IMR-90 (cell line): ENCODE measurements at regions not wholly inside any gene's neighbourhood (a gene's known extent, or its start where the extent isn't known, plus 50 kb on each side); places are given as distances from the start of the nearest gene placed in this dataset.

ENCODE experiments used
- ATAC-seq: fragments of 200-7000 bp; cut with Tn5 transposase; 2 replicates; pipeline ENCODE4 v1.9.1; 2020; ENCODE audit warnings: low read depth, mild to moderate bottlenecking, moderate library complexity
- BruUV-seq: library from RNA; stranded (reverse); fragments of 400-500 nt; replicated peaks from 2 replicates; lab custom pipeline; 2021; lab: Mats Ljungman, UMichigan
- CTCF ChIA-PET: fragments of 300-600 bp; formaldehyde crosslinking; extraction: SDS; loops from one replicate; lab custom pipeline; 2021; ENCODE audit warnings: antibody characterized with exemption; lab: Yijun Ruan, JAX
- POLR2A ChIA-PET: fragments of 300-600 bp; sonication (Branson Sonifier 250); formaldehyde crosslinking; loops from one replicate; lab custom pipeline; 2022; ENCODE audit warnings: antibody characterized with exemption; ENCODE audit not compliant: unreplicated experiment; lab: Charles Lee
- DNase-seq: peaks from one replicate; pipeline ENCODE4 v3.0.0; 2013
- H2AFZ ChIP-seq: replicated peaks from 2 replicates; pipeline ENCODE3; 2013; ENCODE audit warnings: low read length, mild to moderate bottlenecking; ENCODE audit not compliant: poor library complexity
- H2AK5ac ChIP-seq: 2 replicates; pipeline ENCODE4 v1.6.1; 2013; ENCODE audit warnings: low read depth, low read length, inconsistent platforms
- H2AK9ac ChIP-seq: replicated peaks from 2 replicates; pipeline ENCODE3; 2013; ENCODE audit warnings: mild to moderate bottlenecking, low read depth, low read length, moderate library complexity; ENCODE audit not compliant: poor library complexity
- H2BK120ac ChIP-seq: 2 replicates; pipeline ENCODE4 v1.6.1; 2013; ENCODE audit warnings: low read depth, low read length, inconsistent platforms
- H2BK15ac ChIP-seq: 3 replicates; pipeline ENCODE4 v1.6.1; 2013; ENCODE audit warnings: low read depth, low read length, inconsistent platforms
- H2BK20ac ChIP-seq: 2 replicates; pipeline ENCODE4 v1.6.1; 2013; ENCODE audit warnings: low read depth, mild to moderate bottlenecking, inconsistent platforms, low read length, moderate library complexity
- H2BK5ac ChIP-seq: 2 replicates; pipeline ENCODE4 v1.6.1; 2013; ENCODE audit warnings: mild to moderate bottlenecking, low read depth, low read length, inconsistent platforms; ENCODE audit not compliant: poor library complexity, severe bottlenecking
- H3K14ac ChIP-seq: replicated peaks from 2 replicates; pipeline ENCODE4 v1.6.1; 2013; ENCODE audit warnings: low read depth, low read length, inconsistent platforms
- H3K18ac ChIP-seq: 2 replicates; pipeline ENCODE4 v1.6.1; 2013; ENCODE audit warnings: low read depth, low read length, control low read depth
- H3K23ac ChIP-seq: 2 replicates; pipeline ENCODE4 v1.6.1; 2013; ENCODE audit warnings: low read depth, low read length, inconsistent platforms
- H3K27ac ChIP-seq: 2 replicates; pipeline ENCODE4 v1.5.1; 2013; ENCODE audit warnings: mild to moderate bottlenecking, control low read depth, low read length; ENCODE audit not compliant: insufficient read depth
- H3K27me3 ChIP-seq: 2 replicates; pipeline ENCODE4 v1.6.1; 2013; ENCODE audit warnings: low read length; ENCODE audit not compliant: control insufficient read depth, insufficient read depth
- H3K36me3 ChIP-seq: 2 replicates; pipeline ENCODE4 v1.6.1; 2013; ENCODE audit warnings: low read length, mixed read lengths; ENCODE audit not compliant: control insufficient read depth, insufficient read depth
- H3K4ac ChIP-seq: 2 replicates; pipeline ENCODE4 v1.6.1; 2013; ENCODE audit warnings: low read depth, low read length, inconsistent platforms
- H3K4me1 ChIP-seq: 2 replicates; pipeline ENCODE4 v1.6.1; 2013; ENCODE audit warnings: low read length, mixed read lengths; ENCODE audit not compliant: control insufficient read depth, insufficient read depth
- H3K4me2 ChIP-seq: 2 replicates; pipeline ENCODE4 v1.6.1; 2013; ENCODE audit warnings: low read depth, mild to moderate bottlenecking, control low read depth, low read length, moderate library complexity
- H3K4me3 ChIP-seq: 2 replicates; pipeline ENCODE4 v1.5.1; 2013; ENCODE audit warnings: low read depth, mild to moderate bottlenecking, control low read depth, low read length, moderate library complexity; ENCODE audit not compliant: insufficient read depth
- H3K56ac ChIP-seq: 2 replicates; pipeline ENCODE4 v1.6.1; 2013; ENCODE audit warnings: low read length, inconsistent platforms; ENCODE audit not compliant: insufficient read depth; ENCODE audit errors: extremely low read depth
- H3K79me1 ChIP-seq, 2 experiments: 2 replicates each; pipeline ENCODE4 v1.6.1; 2013; ENCODE audit warnings: low read length in 2 of 2, inconsistent platforms in 1 of 2, low read depth in 1 of 2
- H3K9ac ChIP-seq: 2 replicates; pipeline ENCODE4 v1.6.1; 2013; ENCODE audit warnings: low read depth, low read length, control low read depth
- H3K9me1 ChIP-seq: 2 replicates; pipeline ENCODE4 v1.6.1; 2013; ENCODE audit warnings: low read length, inconsistent platforms; ENCODE audit not compliant: insufficient read depth
- H3K9me3 ChIP-seq: 2 replicates; pipeline ENCODE4 v1.6.1; 2013; ENCODE audit warnings: low read length; ENCODE audit not compliant: control insufficient read depth, insufficient read depth
- H4K20me1 ChIP-seq: 2 replicates; pipeline ENCODE4 v1.6.1; 2013; ENCODE audit warnings: low read length, inconsistent platforms; ENCODE audit not compliant: insufficient read depth
- H4K5ac ChIP-seq: 2 replicates; pipeline ENCODE4 v1.6.1; 2013; ENCODE audit warnings: mild to moderate bottlenecking, low read depth, low read length, control low read depth
- H4K8ac ChIP-seq, 2 experiments: 2 replicates each; pipeline ENCODE4 v1.6.1; 2013; ENCODE audit warnings: low read depth in 2 of 2, low read length in 2 of 2, control low read depth in 1 of 2, inconsistent platforms in 1 of 2
- H4K91ac ChIP-seq: 2 replicates; pipeline ENCODE4 v1.6.1; 2013; ENCODE audit warnings: low read depth, low read length, inconsistent platforms; ENCODE audit not compliant: insufficient read depth
- BHLHE40 ChIP-seq: fragments of 150-350 bp; IDR thresholded peaks from 2 replicates; pipeline ENCODE4 v1.6.1; 2016; ENCODE audit warnings: mild to moderate bottlenecking, low read depth, low read length
- CEBPB ChIP-seq: IDR thresholded peaks from 2 replicates; pipeline ENCODE4 v1.6.1; 2012; ENCODE audit warnings: low read depth, low read length, improper control_type of control experiment
- CHD1 ChIP-seq: IDR thresholded peaks from 2 replicates; pipeline ENCODE4 v1.6.1; 2012; ENCODE audit warnings: low read depth, low read length, improper control_type of control experiment
- FOS ChIP-seq: fragments of 150-350 bp; IDR thresholded peaks from 2 replicates; pipeline ENCODE4 v1.6.1; 2016; ENCODE audit warnings: low read depth, low read length
- MAFK ChIP-seq: IDR thresholded peaks from 2 replicates; pipeline ENCODE4 v1.6.1; 2012; ENCODE audit warnings: low read depth, low read length, improper control_type of control experiment
- MAZ ChIP-seq: IDR thresholded peaks from 2 replicates; pipeline ENCODE4 v1.6.1; 2012; ENCODE audit warnings: low read depth, mild to moderate bottlenecking, low read length, improper control_type of control experiment, moderate library complexity, borderline replicate concordance
- MXI1 ChIP-seq: IDR thresholded peaks from 2 replicates; pipeline ENCODE4 v1.6.1; 2012; ENCODE audit warnings: low read depth, mild to moderate bottlenecking, low read length, moderate library complexity, borderline replicate concordance
- NFE2L2 ChIP-seq: fragments of 150-350 bp; IDR thresholded peaks from 2 replicates; pipeline ENCODE4 v1.6.1; 2016; ENCODE audit warnings: low read depth, mild to moderate bottlenecking, low read length
- POLR2A ChIP-seq: IDR thresholded peaks from 2 replicates; pipeline ENCODE4 v1.6.1; 2012; ENCODE audit warnings: mild to moderate bottlenecking, low read depth, low read length
- RAD21 ChIP-seq: IDR thresholded peaks from 2 replicates; pipeline ENCODE4 v1.6.1; 2012; ENCODE audit warnings: low read length, improper control_type of control experiment
- RCOR1 ChIP-seq: IDR thresholded peaks from 2 replicates; pipeline ENCODE4 v1.6.1; 2012; ENCODE audit warnings: mild to moderate bottlenecking, low read length, improper control_type of control experiment; ENCODE audit not compliant: insufficient replicate concordance
- RFX5 ChIP-seq: IDR thresholded peaks from 2 replicates; pipeline ENCODE4 v1.8.0; 2012; ENCODE audit warnings: low read depth, mild to moderate bottlenecking, low read length, moderate library complexity
- SMC3 ChIP-seq: fragments of 150-350 bp; IDR thresholded peaks from 2 replicates; pipeline ENCODE4 v1.6.1; 2016; ENCODE audit warnings: low read depth, mild to moderate bottlenecking, antibody characterized with exemption, low read length, moderate library complexity
- whole genome bisulfite sequencing, 2 experiments: methylation state at CpG; one replicate each; pipeline versions ENCODE4 v1.1.5 to v1.1.7; 2013; ENCODE audit warnings: missing lambda C conversion rate in 2 of 2; ENCODE audit not compliant: insufficient read length in 1 of 2; ENCODE audit errors: extremely low coverage in 2 of 2; 5-methylcytosine and 5-hydroxymethylcytosine counted together
- dilution Hi-C: fragments of 300-500 bp; cut with HindIII; formaldehyde crosslinking; loops from one replicate; pipeline ENCODE4 v1.14.3; 2018; ENCODE audit warnings: low sequenced_read_pairs; ENCODE audit not compliant: unreplicated experiment
- in situ Hi-C: fragments of 300-500 bp; cut with MboI; formaldehyde crosslinking; loops from 3 replicates; pipeline ENCODE4 v1.14.3; 2019; ENCODE audit warnings: low sequenced_read_pairs, inconsistent platforms, mixed read lengths
- intact Hi-C: fragments of 100-400 bp; cut with micrococcal nuclease; formaldehyde crosslinking; loops from 2 replicates; pipeline ENCODE4 v1.10.0; 2022
- TF ChIP-seq, protein P1 (sequence below): conservative IDR thresholded peaks from 2 replicates; pipeline ENCODE4 v1.5.1; 2012; ENCODE audit warnings: mild to moderate bottlenecking, low read depth, low read length, improper control_type of control experiment
- TF ChIP-seq, protein P2 (sequence below): fragments of 150-350 bp; IDR thresholded peaks from 2 replicates; pipeline ENCODE4 v1.6.1; 2016; ENCODE audit warnings: low read depth, mild to moderate bottlenecking, low read length, moderate library complexity, borderline replicate concordance
- TF ChIP-seq, protein P3 (sequence below): fragments of 150-350 bp; IDR thresholded peaks from 2 replicates; pipeline ENCODE4 v1.6.1; 2017; ENCODE audit warnings: mild to moderate bottlenecking, antibody characterized with exemption, low read length, low read depth

DNA sequence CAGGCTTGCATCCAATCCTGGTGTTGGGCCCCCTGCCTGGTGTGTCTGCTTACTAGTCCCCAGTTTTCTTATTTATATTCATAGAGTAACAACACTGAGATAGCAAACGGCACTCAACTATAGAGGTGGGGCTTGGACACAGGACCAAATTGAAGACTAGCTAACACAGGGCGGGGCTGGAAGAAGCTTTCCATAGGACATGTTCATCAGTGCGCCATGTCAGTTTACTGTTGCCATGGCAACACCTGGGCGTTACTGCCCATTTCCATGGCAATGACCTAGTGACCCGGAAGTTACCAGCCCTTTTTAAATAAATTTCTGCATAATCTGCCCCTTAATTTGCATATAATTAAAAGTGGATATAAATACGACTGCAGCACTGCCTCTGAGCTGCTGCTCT lies 275.5 kb upstream of the TMEM132C start:
- no peak overlapping the region for H3K27ac ChIP-seq
- no peak overlapping the region for H2AK9ac ChIP-seq
- no peak overlapping the region for H3K4ac ChIP-seq
- no peaks in the 10 kb centered on the region for H3K4me1 ChIP-seq
- H2BK5ac ChIP-seq = no peak overlapping the region
- no peaks in the 10 kb centered on the region for H3K27me3 ChIP-seq
- H2BK120ac ChIP-seq = no peak overlapping the region
- no peak overlapping the region for H4K91ac ChIP-seq
- H3K79me1 ChIP-seq = no peaks in the 10 kb centered on the region
- ATAC-seq = no peak
- dilution Hi-C loops = no loop called here
- peaks cover 30% of the 10 kb centered on the region for H3K9me3 ChIP-seq
- no peak overlapping the region for H3K56ac ChIP-seq
- no peaks in the 10 kb centered on the region for H3K9me1 ChIP-seq
- no peak overlapping the region for H3K4me3 ChIP-seq
- H2BK15ac ChIP-seq = no peak overlapping the region
- no peak overlapping the region for H3K14ac ChIP-seq
- in situ Hi-C loops = no loop called here
- DNase-seq = no peak
- H3K36me3 ChIP-seq = no peaks in the 10 kb centered on the region
- H4K20me1 ChIP-seq = no peaks in the 10 kb centered on the region
- no peak for TF ChIP-seq RAD21
- TF ChIP-seq MXI1 = no peak
- no peak for TF ChIP-seq POLR2A
- TF ChIP-seq, protein P1, sequence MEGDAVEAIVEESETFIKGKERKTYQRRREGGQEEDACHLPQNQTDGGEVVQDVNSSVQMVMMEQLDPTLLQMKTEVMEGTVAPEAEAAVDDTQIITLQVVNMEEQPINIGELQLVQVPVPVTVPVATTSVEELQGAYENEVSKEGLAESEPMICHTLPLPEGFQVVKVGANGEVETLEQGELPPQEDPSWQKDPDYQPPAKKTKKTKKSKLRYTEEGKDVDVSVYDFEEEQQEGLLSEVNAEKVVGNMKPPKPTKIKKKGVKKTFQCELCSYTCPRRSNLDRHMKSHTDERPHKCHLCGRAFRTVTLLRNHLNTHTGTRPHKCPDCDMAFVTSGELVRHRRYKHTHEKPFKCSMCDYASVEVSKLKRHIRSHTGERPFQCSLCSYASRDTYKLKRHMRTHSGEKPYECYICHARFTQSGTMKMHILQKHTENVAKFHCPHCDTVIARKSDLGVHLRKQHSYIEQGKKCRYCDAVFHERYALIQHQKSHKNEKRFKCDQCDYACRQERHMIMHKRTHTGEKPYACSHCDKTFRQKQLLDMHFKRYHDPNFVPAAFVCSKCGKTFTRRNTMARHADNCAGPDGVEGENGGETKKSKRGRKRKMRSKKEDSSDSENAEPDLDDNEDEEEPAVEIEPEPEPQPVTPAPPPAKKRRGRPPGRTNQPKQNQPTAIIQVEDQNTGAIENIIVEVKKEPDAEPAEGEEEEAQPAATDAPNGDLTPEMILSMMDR = no peak
- TF ChIP-seq CHD1 = no peak
- no peak for TF ChIP-seq SMC3
- TF ChIP-seq RCOR1 = no peak
- TF ChIP-seq, protein P2, sequence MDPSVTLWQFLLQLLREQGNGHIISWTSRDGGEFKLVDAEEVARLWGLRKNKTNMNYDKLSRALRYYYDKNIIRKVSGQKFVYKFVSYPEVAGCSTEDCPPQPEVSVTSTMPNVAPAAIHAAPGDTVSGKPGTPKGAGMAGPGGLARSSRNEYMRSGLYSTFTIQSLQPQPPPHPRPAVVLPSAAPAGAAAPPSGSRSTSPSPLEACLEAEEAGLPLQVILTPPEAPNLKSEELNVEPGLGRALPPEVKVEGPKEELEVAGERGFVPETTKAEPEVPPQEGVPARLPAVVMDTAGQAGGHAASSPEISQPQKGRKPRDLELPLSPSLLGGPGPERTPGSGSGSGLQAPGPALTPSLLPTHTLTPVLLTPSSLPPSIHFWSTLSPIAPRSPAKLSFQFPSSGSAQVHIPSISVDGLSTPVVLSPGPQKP = no peak
- TF ChIP-seq MAFK = no peak
- no peak for TF ChIP-seq NFE2L2
- TF ChIP-seq FOS = no peak
- TF ChIP-seq, protein P3, sequence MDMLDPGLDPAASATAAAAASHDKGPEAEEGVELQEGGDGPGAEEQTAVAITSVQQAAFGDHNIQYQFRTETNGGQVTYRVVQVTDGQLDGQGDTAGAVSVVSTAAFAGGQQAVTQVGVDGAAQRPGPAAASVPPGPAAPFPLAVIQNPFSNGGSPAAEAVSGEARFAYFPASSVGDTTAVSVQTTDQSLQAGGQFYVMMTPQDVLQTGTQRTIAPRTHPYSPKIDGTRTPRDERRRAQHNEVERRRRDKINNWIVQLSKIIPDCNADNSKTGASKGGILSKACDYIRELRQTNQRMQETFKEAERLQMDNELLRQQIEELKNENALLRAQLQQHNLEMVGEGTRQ = no peak
- TF ChIP-seq RFX5 = no peak
- no peak for TF ChIP-seq BHLHE40
- no peak for TF ChIP-seq MAZ
- no peak for TF ChIP-seq CEBPB
- H4K8ac ChIP-seq = no peak overlapping the region
- ChIA-PET CTCF (no interaction called here), POLR2A (no interaction called here)
- H2AK5ac ChIP-seq = no peak overlapping the region
- no peak overlapping the region for H2BK20ac ChIP-seq
- no peak overlapping the region for H3K9ac ChIP-seq
- intact Hi-C loops = no loop called here
- H3K4me2 ChIP-seq = no peak overlapping the region
- H2AFZ ChIP-seq = no peak overlapping the region
- H3K23ac ChIP-seq = no peak overlapping the region
- BruUV-seq = no TSS peak
- no CpG with 5 or more reads among the region's 6 CpGs for WGBS, 2 experiments
- H3K18ac ChIP-seq = no peak overlapping the region
- no peak overlapping the region for H4K5ac ChIP-seq
